ENCODE measurements at regions not wholly inside any gene's neighbourhood (a gene's known extent, or its start where the extent isn't known, plus 50 kb on each side); places are given as distances from the start of the nearest gene placed in this dataset.
"Not testable (repeated sequence)": the region's sequence is repeated elsewhere in the genome, so short reads cannot be mapped to it uniquely, and the experiment has no call there.

DNA sequence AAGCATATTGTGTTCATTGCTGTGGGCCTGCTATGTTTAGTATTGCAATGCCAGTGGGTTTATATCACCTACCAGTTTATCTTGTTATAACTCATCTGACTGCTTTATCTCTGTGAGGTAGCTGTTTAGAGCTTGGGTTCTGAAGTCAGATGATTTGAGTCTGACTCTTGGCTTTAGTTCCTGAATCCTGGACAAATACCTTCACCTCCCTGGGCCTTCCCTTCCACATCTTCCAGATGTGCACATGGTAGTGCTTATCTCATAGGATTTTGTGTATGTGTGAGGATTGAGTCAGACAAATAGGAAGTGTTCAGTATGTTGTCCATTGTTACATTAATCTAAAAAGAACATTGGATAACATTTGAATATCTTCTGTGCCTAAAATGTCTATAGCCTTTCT lies 63.5 kb upstream of the ANKRD10 start:
- DNase-seq (no peak), ATAC-seq (no peak)
- no peak for TF ChIP-seq CTCF (IDR thresholded peaks at IDR 0.05)
- no peaks in the 10 kb centered on the region for H3K9me3 ChIP-seq
- no peak overlapping the region for H3K4me3 ChIP-seq
- H3K4me1 ChIP-seq: peaks cover 9% of the 10 kb centered on the region
- no peaks in the 10 kb centered on the region for H3K36me3 ChIP-seq
- no peak overlapping the region for H3K27ac ChIP-seq
- peaks cover 3% of the 10 kb centered on the region for H3K27me3 ChIP-seq
- intact Hi-C loops (cut with DNase I): no loop called here

DNA sequence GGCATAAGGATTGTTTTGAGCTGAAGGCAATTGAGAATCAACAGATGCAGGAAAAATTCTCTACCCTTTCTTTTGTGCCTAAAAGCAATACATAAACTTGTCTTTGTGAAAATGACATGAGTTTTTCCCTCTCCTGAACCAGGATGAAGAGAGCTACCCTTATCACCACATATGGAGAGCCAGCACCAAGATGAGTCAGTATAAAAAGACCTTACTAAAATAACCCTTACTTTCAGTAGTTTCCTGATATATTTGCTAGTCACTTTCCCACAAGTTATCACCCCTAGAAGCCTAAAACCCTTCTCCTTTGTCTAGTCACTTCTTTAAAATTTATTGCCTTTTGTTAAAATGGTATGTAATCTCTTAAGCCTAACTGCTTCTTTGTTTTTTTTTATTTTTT lies 61.9 kb upstream of the ANKRD10 start:
- Histone ChIP-seq H3K36me3 (no peaks in the 10 kb centered on the region), H3K9me3 (no peaks in the 10 kb centered on the region), H3K27ac (no peak overlapping the region), H3K4me3 (no peak overlapping the region), H3K4me1 (peaks cover 6% of the 10 kb centered on the region), H3K27me3 (peaks cover 3% of the 10 kb centered on the region)
- intact Hi-C loops (cut with DNase I): no loop called here
- DNase-seq: no peak
- no peak for ATAC-seq
- TF ChIP-seq CTCF (IDR thresholded peaks at IDR 0.05): no peak

DNA sequence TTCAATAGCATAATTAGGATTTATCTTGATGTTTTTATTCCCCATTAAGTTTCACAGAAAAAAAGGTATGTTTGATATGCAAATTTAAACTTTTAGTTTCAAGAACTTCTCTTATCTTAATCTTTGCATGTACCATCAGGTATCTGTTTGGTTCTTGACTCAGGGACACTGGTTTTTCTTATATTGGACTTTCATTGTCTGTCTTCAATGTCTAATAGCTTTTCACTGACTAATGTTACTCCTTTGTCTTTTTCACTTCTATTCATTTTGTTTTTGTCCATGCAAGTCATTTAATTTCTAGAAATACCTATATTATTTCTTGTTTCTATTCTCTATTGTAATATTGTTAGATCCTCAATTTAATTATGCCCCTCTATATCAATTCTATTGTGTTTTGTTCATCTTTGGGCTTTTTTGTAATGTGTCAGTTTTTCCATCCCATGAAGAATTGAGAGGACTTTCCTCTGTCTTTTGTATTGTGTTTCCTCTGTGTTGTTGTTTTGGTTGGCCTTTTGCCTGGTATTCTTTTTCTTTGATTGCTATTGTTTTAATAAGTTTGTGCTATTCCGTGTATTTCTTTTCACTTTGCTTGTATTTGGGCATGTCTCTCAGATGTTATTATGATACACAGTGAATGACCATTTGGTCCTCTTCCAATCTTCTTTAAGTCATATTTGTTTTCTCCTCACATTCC lies 58.3 kb upstream of the ANKRD10 start:
- no peaks in the 10 kb centered on the region for H3K27me3 ChIP-seq
- no peak overlapping the region for H3K4me3 ChIP-seq
- no peaks in the 10 kb centered on the region for H3K36me3 ChIP-seq
- intact Hi-C loops (cut with DNase I): no loop called here
- H3K4me1 ChIP-seq: no peaks in the 10 kb centered on the region
- no peak for TF ChIP-seq CTCF (IDR thresholded peaks at IDR 0.05)
- no peak overlapping the region for H3K27ac ChIP-seq
- H3K9me3 ChIP-seq: no peaks in the 10 kb centered on the region
- ATAC-seq (no peak), DNase-seq (no peak)

DNA sequence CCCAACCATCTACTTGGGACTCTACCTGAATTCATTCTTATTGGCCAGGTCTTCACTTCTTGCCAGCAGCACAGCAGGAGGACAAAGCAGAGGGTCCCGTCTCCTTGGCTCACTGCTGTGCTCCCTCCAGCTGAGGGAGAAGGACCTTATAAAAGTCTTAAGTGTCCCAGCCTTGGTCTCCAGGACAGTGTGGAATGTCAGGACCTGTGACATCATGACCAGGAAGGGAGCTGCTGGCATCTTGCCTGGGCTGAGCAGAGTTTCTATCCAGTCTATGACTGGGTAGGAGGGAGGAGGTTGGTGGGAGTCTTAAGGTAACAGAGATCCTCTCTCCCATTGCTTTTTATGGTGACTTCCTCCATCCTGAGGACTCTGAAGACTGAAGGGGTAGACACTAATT lies 56.6 kb upstream of the ANKRD10 start:
- TF ChIP-seq CTCF (IDR thresholded peaks at IDR 0.05): no peak
- no peaks in the 10 kb centered on the region for H3K9me3 ChIP-seq
- no peak for ATAC-seq
- no peak overlapping the region for H3K27ac ChIP-seq
- intact Hi-C loops (cut with DNase I): no loop called here
- DNase-seq: no peak
- no peaks in the 10 kb centered on the region for H3K27me3 ChIP-seq
- no peak overlapping the region for H3K4me3 ChIP-seq
- H3K4me1 ChIP-seq: no peaks in the 10 kb centered on the region
- H3K36me3 ChIP-seq: no peaks in the 10 kb centered on the region

GRCh38 chr13:110967156-110967855 lies 52.4 kb upstream of the ANKRD10 start:
- H3K9me3 ChIP-seq: peaks cover 13% of the 10 kb centered on the region
- DNase-seq; ATAC-seq; H3K36me3 ChIP-seq; H3K27me3 ChIP-seq; H3K27ac ChIP-seq; H3K4me3 ChIP-seq; H3K4me1 ChIP-seq; intact Hi-C loops (cut with DNase I): not testable (repeated sequence)

- H3K9me3 ChIP-seq: peaks cover 13% of the 10 kb centered on the region
- H3K27ac ChIP-seq: no peak overlapping the region
- H3K4me3 ChIP-seq: no peak overlapping the region
- H3K4me1 ChIP-seq: no peaks in the 10 kb centered on the region
- H3K27me3 ChIP-seq: no peaks in the 10 kb centered on the region
- TF ChIP-seq CTCF (IDR thresholded peaks at IDR 0.05): no peak
- no peaks in the 10 kb centered on the region for H3K36me3 ChIP-seq
- ATAC-seq (no peak), DNase-seq (no peak)
- intact Hi-C loops (cut with DNase I): no loop called here
Observed at GRCh38 chr13:110965755-110966134, 50.9 kb upstream of the ANKRD10 start.
